Liver (tissue), 9 donors: ENCODE measurements at regions not wholly inside any gene's neighbourhood (a gene's known extent, or its start where the extent isn't known, plus 50 kb on each side); places are given as distances from the start of the nearest gene placed in this dataset. TPM values are rescaled to one million over a fixed set of nuclear protein-coding genes. Genes with fewer than 3 reads are reported as not detected.

ENCODE experiments used
- DNase-seq: peaks from one replicate; pipeline ENCODE4 v3.0.0-alpha.2; 2017; ENCODE audit warnings: low spot score
- H3K27ac ChIP-seq, 2 donors: one replicate each; pipeline ENCODE4 v1.7.0; 2013; ENCODE audit warnings: inconsistent platforms in 2 of 2, low read length in 2 of 2, control low read depth in 1 of 2, low read depth in 1 of 2, mild to moderate bottlenecking in 1 of 2
- H3K27me3 ChIP-seq, 4 donors: one replicate each; pipeline versions ENCODE4 v1.6.1 to v1.7.0; 2013; ENCODE audit warnings: low read length in 3 of 4, inconsistent platforms in 1 of 4, mild to moderate bottlenecking in 1 of 4, moderate library complexity in 1 of 4; ENCODE audit not compliant: control insufficient read depth in 4 of 4, insufficient read depth in 4 of 4
- H3K36me3 ChIP-seq, 4 donors: one replicate each; pipeline versions ENCODE4 v1.6.1 to v1.7.0; 2013; ENCODE audit warnings: low read length in 3 of 4, mild to moderate bottlenecking in 3 of 4, low read depth in 1 of 4, moderate library complexity in 1 of 4; ENCODE audit not compliant: control insufficient read depth in 4 of 4, insufficient read depth in 3 of 4
- H3K4me1 ChIP-seq, 4 donors: one replicate each; pipeline versions ENCODE4 v1.6.1 to v1.7.0; 2013; ENCODE audit warnings: low read length in 3 of 4, mild to moderate bottlenecking in 3 of 4, moderate library complexity in 1 of 4; ENCODE audit not compliant: control insufficient read depth in 4 of 4, insufficient read depth in 4 of 4
- H3K4me3 ChIP-seq, 3 donors: one replicate each; pipeline versions ENCODE4 v1.6.1 to v1.7.0; 2013; ENCODE audit warnings: low read length in 3 of 3, control low read depth in 1 of 3, low read depth in 1 of 3, mild to moderate bottlenecking in 1 of 3
- H3K9ac ChIP-seq, 2 donors: one replicate each; pipeline ENCODE4 v1.7.0; 2013; ENCODE audit warnings: low read length in 2 of 2, mild to moderate bottlenecking in 2 of 2, moderate library complexity in 2 of 2, control low read depth in 1 of 2, low read depth in 1 of 2
- H3K9me3 ChIP-seq, 4 donors: one replicate each; pipeline versions ENCODE4 v1.6.1 to v1.7.0; 2013; ENCODE audit warnings: low read length in 3 of 4; ENCODE audit not compliant: control insufficient read depth in 4 of 4
- EGR1 ChIP-seq, 2 donors: IDR thresholded peaks; 2 replicates each; pipeline ENCODE4 v1.6.1; 2016 to 2018; ENCODE audit warnings: antibody characterized with exemption in 2 of 2, low read depth in 2 of 2
- FOXA1 ChIP-seq: IDR thresholded peaks from 2 replicates; pipeline ENCODE4 v1.6.1; 2016; ENCODE audit warnings: antibody characterized with exemption
- GABPA ChIP-seq, 2 donors: IDR thresholded peaks in 1 of 2; conservative IDR thresholded peaks in 1 of 2; 2 replicates each; pipeline ENCODE4 v1.6.1; 2016; ENCODE audit warnings: antibody characterized with exemption in 2 of 2, mild to moderate bottlenecking in 1 of 2, moderate library complexity in 1 of 2
- HNF4A ChIP-seq, 2 donors: conservative IDR thresholded peaks; 2 replicates each; pipeline ENCODE4 v1.6.1; 2016; ENCODE audit warnings: antibody characterized with exemption in 2 of 2, mild to moderate bottlenecking in 2 of 2
- RAD21 ChIP-seq, 2 donors: IDR thresholded peaks; 2 replicates each; pipeline ENCODE4 v1.6.1; 2016; ENCODE audit warnings: antibody characterized with exemption in 2 of 2, mild to moderate bottlenecking in 2 of 2
- SP1 ChIP-seq: IDR thresholded peaks from 2 replicates; pipeline ENCODE4 v1.6.1; 2018; ENCODE audit warnings: antibody characterized with exemption, mild to moderate bottlenecking
- YY1 ChIP-seq: IDR thresholded peaks from 2 replicates; pipeline ENCODE4 v1.6.1; 2016; ENCODE audit warnings: antibody characterized with exemption, mild to moderate bottlenecking
- WGBS: extraction: QIAGEN DNeasy Blood & Tissue Kit; methylation state at CpG from one replicate; pipeline ENCODE4 v1.1.7; 2013; 5-methylcytosine and 5-hydroxymethylcytosine counted together
- small RNA-seq: library from RNA; depleted of rRNA; stranded (forward); fragments of <200 nt; gene quantifications from one replicate; pipeline ENCODE3, GENCODE V24; 2014
- TF ChIP-seq, protein P1 (sequence below): IDR thresholded peaks from 2 replicates; pipeline ENCODE4 v1.6.1; 2016; ENCODE audit warnings: antibody characterized with exemption, mild to moderate bottlenecking
- TF ChIP-seq, protein P2 (sequence below): IDR thresholded peaks from 2 replicates; pipeline ENCODE4 v1.6.1; 2016; ENCODE audit warnings: antibody characterized with exemption
- TF ChIP-seq, protein P3 (sequence below): IDR thresholded peaks from 2 replicates; pipeline ENCODE4 v1.6.1; 2016; ENCODE audit warnings: antibody characterized with exemption
- TF ChIP-seq, protein P4 (sequence below): fragments of 150-350 bp; IDR thresholded peaks from 2 replicates; pipeline ENCODE4 v1.5.1; 2017; ENCODE audit warnings: improper control_type of control experiment, low read depth, low read length; ENCODE audit not compliant: missing input control
- TF ChIP-seq, protein P5 (sequence below): IDR thresholded peaks from 2 replicates; pipeline ENCODE4 v1.6.1; 2016; ENCODE audit warnings: antibody characterized with exemption
- donor health status: healthy.
- donor health status: healthy.
- donor health status: healthy.
- donor health status: healthy.
- donor health status: healthy.

DNA sequence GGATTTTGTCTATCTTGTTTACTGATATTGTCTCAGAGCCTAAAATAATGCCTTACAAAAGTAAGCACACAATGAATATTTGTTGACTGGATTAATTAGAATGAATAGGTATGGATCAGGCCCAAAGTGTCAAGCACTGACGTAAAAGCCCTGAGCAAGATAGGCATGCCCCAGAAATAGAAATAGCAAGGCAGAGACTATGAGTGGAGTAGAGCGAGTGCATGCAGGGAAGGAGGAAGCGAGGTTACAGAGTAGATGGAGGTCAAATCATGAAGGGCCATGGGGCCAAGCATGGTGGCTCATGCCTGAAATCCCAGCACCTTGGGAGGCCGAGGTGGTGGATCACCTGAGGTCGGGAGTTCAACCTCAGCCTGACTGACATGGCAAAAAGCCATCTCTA is 51.6 kb upstream of the SFTPD start:
- H3K27me3 ChIP-seq, result no peaks in the 10 kb centered on the region
- no peak for DNase-seq
- no peaks in the 10 kb centered on the region for H3K36me3 ChIP-seq
- no peaks in the 10 kb centered on the region for H3K9me3 ChIP-seq
- no peaks in the 10 kb centered on the region for H3K4me1 ChIP-seq
- H3K27ac ChIP-seq, result no peak overlapping the region
- H3K4me3 ChIP-seq, result no peak overlapping the region
- no peak overlapping the region for H3K9ac ChIP-seq
- WGBS, result 93% methylated on average over 5 of the region's 5 CpGs
- TF ChIP-seq FOXA1, result no peak
- TF ChIP-seq, protein P1, sequence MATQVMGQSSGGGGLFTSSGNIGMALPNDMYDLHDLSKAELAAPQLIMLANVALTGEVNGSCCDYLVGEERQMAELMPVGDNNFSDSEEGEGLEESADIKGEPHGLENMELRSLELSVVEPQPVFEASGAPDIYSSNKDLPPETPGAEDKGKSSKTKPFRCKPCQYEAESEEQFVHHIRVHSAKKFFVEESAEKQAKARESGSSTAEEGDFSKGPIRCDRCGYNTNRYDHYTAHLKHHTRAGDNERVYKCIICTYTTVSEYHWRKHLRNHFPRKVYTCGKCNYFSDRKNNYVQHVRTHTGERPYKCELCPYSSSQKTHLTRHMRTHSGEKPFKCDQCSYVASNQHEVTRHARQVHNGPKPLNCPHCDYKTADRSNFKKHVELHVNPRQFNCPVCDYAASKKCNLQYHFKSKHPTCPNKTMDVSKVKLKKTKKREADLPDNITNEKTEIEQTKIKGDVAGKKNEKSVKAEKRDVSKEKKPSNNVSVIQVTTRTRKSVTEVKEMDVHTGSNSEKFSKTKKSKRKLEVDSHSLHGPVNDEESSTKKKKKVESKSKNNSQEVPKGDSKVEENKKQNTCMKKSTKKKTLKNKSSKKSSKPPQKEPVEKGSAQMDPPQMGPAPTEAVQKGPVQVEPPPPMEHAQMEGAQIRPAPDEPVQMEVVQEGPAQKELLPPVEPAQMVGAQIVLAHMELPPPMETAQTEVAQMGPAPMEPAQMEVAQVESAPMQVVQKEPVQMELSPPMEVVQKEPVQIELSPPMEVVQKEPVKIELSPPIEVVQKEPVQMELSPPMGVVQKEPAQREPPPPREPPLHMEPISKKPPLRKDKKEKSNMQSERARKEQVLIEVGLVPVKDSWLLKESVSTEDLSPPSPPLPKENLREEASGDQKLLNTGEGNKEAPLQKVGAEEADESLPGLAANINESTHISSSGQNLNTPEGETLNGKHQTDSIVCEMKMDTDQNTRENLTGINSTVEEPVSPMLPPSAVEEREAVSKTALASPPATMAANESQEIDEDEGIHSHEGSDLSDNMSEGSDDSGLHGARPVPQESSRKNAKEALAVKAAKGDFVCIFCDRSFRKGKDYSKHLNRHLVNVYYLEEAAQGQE, result no peak
- no peak for TF ChIP-seq SP1
- no peak for TF ChIP-seq EGR1 (IDR thresholded peaks at IDR 0.05; ENCODE audit: low read depth in 2 of 2)
- TF ChIP-seq, protein P2, sequence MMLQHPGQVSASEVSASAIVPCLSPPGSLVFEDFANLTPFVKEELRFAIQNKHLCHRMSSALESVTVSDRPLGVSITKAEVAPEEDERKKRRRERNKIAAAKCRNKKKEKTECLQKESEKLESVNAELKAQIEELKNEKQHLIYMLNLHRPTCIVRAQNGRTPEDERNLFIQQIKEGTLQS, result no peak
- no peak for TF ChIP-seq GABPA (IDR thresholded peaks at IDR 0.05 in 1 of 2, conservative IDR thresholded peaks at IDR 0.05 in 1 of 2)
- TF ChIP-seq, protein P3, sequence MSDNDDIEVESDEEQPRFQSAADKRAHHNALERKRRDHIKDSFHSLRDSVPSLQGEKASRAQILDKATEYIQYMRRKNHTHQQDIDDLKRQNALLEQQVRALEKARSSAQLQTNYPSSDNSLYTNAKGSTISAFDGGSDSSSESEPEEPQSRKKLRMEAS, result no peak
- no peak for TF ChIP-seq RAD21 (IDR thresholded peaks at IDR 0.05)
- TF ChIP-seq, protein P4, sequence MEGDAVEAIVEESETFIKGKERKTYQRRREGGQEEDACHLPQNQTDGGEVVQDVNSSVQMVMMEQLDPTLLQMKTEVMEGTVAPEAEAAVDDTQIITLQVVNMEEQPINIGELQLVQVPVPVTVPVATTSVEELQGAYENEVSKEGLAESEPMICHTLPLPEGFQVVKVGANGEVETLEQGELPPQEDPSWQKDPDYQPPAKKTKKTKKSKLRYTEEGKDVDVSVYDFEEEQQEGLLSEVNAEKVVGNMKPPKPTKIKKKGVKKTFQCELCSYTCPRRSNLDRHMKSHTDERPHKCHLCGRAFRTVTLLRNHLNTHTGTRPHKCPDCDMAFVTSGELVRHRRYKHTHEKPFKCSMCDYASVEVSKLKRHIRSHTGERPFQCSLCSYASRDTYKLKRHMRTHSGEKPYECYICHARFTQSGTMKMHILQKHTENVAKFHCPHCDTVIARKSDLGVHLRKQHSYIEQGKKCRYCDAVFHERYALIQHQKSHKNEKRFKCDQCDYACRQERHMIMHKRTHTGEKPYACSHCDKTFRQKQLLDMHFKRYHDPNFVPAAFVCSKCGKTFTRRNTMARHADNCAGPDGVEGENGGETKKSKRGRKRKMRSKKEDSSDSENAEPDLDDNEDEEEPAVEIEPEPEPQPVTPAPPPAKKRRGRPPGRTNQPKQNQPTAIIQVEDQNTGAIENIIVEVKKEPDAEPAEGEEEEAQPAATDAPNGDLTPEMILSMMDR, result no peak
- TF ChIP-seq YY1, result no peak
- TF ChIP-seq, protein P5, sequence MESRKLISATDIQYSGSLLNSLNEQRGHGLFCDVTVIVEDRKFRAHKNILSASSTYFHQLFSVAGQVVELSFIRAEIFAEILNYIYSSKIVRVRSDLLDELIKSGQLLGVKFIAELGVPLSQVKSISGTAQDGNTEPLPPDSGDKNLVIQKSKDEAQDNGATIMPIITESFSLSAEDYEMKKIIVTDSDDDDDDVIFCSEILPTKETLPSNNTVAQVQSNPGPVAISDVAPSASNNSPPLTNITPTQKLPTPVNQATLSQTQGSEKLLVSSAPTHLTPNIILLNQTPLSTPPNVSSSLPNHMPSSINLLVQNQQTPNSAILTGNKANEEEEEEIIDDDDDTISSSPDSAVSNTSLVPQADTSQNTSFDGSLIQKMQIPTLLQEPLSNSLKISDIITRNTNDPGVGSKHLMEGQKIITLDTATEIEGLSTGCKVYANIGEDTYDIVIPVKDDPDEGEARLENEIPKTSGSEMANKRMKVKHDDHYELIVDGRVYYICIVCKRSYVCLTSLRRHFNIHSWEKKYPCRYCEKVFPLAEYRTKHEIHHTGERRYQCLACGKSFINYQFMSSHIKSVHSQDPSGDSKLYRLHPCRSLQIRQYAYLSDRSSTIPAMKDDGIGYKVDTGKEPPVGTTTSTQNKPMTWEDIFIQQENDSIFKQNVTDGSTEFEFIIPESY, result no peak
- TF ChIP-seq HNF4A (conservative IDR thresholded peaks at IDR 0.05), result no peak

Small RNA genes lying in the stretch of these regions (small RNA-seq; reads per million reads assigned to genes)
- not detected for gene AL356095.1
